ENCODE measurements at regions not wholly inside any gene's neighbourhood (a gene's known extent, or its start where the extent isn't known, plus 50 kb on each side); places are given as distances from the start of the nearest gene placed in this dataset.

DNA sequence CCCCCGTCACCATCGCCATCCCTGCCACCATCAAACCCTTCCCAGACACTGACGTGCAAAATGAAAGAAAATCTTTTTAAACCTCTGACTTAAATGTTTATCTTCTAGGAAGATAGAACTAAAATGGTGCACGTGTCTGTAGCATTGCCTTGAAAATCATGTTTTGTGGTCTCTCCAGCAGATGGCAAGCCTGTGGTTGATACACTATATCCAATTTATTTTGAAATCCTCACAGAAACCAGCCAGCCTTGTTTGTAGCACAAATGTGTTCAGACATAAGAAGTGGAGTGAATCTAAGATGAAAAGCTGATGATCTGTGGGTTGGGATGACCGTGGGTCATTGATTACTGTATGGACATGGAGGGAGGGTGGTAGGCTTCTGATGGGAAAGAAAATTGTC is 436.2 kb upstream of the SMIM21 start:
- ChIA-PET POLR2A (no interaction called here), CTCF (ENCODE audit: unreplicated experiment) (no interaction called here)
- Histone ChIP-seq H2AFZ (ENCODE audit: low read length) (no peak overlapping the region), H3K4me3 (ENCODE audit: low read depth, low read length, poor library complexity, severe bottlenecking) (no peak overlapping the region), H3K36me3 (ENCODE audit: insufficient read depth, low read length) (no peaks in the 10 kb centered on the region), H3K27ac (ENCODE audit: low read depth, low read length, poor library complexity, severe bottlenecking) (no peak overlapping the region), H3K79me2 (ENCODE audit: insufficient read depth, low read depth, low read length) (no peaks in the 10 kb centered on the region), H3K9me3 (ENCODE audit: low read length) (no peaks in the 10 kb centered on the region), H3K4me1 (ENCODE audit: insufficient read depth, low read length, poor library complexity, severe bottlenecking) (no peaks in the 10 kb centered on the region), H3K4me2 (ENCODE audit: low read length) (no peak overlapping the region), H4K20me1 (ENCODE audit: insufficient read depth, low read length) (no peaks in the 10 kb centered on the region), H3K9me2 (ENCODE audit: insufficient read depth, low read length) (no peaks in the 10 kb centered on the region)
- intact Hi-C loops (cut with micrococcal nuclease; ENCODE audit: unreplicated experiment): no loop called here
- TF ChIP-seq CTCF (conservative IDR thresholded peaks at IDR 0.05; ENCODE audit: low read length): no peak
- TF ChIP-seq EZH2phosphoT487 (IDR thresholded peaks at IDR 0.05; ENCODE audit: borderline replicate concordance, low read depth, low read length): no peak
- no peak for DNase-seq (ENCODE audit: low spot score)
- no TSS peak for BruUV-seq (replicated peaks)

GRCh38 chr18:75862458-75862857 is 435.0 kb upstream of the SMIM21 start:
- BruUV-seq (replicated peaks): no TSS peak
- Histone ChIP-seq H3K4me2 (ENCODE audit: low read length) (no peak overlapping the region), H2AFZ (ENCODE audit: low read length) (no peak overlapping the region), H3K9me2 (ENCODE audit: insufficient read depth, low read length) (no peaks in the 10 kb centered on the region), H3K36me3 (ENCODE audit: insufficient read depth, low read length) (no peaks in the 10 kb centered on the region), H3K9me3 (ENCODE audit: low read length) (no peaks in the 10 kb centered on the region), H4K20me1 (ENCODE audit: insufficient read depth, low read length) (no peaks in the 10 kb centered on the region), H3K27ac (ENCODE audit: low read depth, low read length, poor library complexity, severe bottlenecking) (no peak overlapping the region), H3K79me2 (ENCODE audit: insufficient read depth, low read depth, low read length) (no peaks in the 10 kb centered on the region), H3K4me3 (ENCODE audit: low read depth, low read length, poor library complexity, severe bottlenecking) (no peak overlapping the region), H3K4me1 (ENCODE audit: insufficient read depth, low read length, poor library complexity, severe bottlenecking) (no peaks in the 10 kb centered on the region)
- CTCF ChIA-PET (ENCODE audit: unreplicated experiment): no interaction called here
- POLR2A ChIA-PET: no interaction called here
- intact Hi-C loops (cut with micrococcal nuclease; ENCODE audit: unreplicated experiment): no loop called here
- TF ChIP-seq CTCF (conservative IDR thresholded peaks at IDR 0.05; ENCODE audit: low read length): no peak
- TF ChIP-seq EZH2phosphoT487 (IDR thresholded peaks at IDR 0.05; ENCODE audit: borderline replicate concordance, low read depth, low read length): no peak
- no peak for DNase-seq (ENCODE audit: low spot score)

- no peaks in the 10 kb centered on the region for H3K4me1 ChIP-seq (ENCODE audit: insufficient read depth, low read length, poor library complexity, severe bottlenecking)
- no peaks in the 10 kb centered on the region for H3K9me2 ChIP-seq (ENCODE audit: insufficient read depth, low read length)
- H3K36me3 ChIP-seq (ENCODE audit: insufficient read depth, low read length): no peaks in the 10 kb centered on the region
- ChIA-PET POLR2A (no interaction called here), CTCF (ENCODE audit: unreplicated experiment) (no interaction called here)
- H3K9me3 ChIP-seq (ENCODE audit: low read length): no peaks in the 10 kb centered on the region
- H3K4me3 ChIP-seq (ENCODE audit: low read depth, low read length, poor library complexity, severe bottlenecking): no peak overlapping the region
- no peak for DNase-seq (ENCODE audit: low spot score)
- no peak overlapping the region for H3K4me2 ChIP-seq (ENCODE audit: low read length)
- intact Hi-C loops (cut with micrococcal nuclease; ENCODE audit: unreplicated experiment): no loop called here
- H2AFZ ChIP-seq (ENCODE audit: low read length): no peak overlapping the region
- TF ChIP-seq CTCF (conservative IDR thresholded peaks at IDR 0.05; ENCODE audit: low read length) (no peak), EZH2phosphoT487 (IDR thresholded peaks at IDR 0.05; ENCODE audit: borderline replicate concordance, low read depth, low read length) (no peak)
- H3K27ac ChIP-seq (ENCODE audit: low read depth, low read length, poor library complexity, severe bottlenecking): no peak overlapping the region
- BruUV-seq (replicated peaks): no TSS peak
- no peaks in the 10 kb centered on the region for H3K79me2 ChIP-seq (ENCODE audit: insufficient read depth, low read depth, low read length)
- no peaks in the 10 kb centered on the region for H4K20me1 ChIP-seq (ENCODE audit: insufficient read depth, low read length)
These were observed 432.7 kb upstream of the SMIM21 start for GRCh38 chr18:75860166-75860565.
